Immature natural killer cell (primary cell): ENCODE measurements at regions not wholly inside any gene's neighbourhood (a gene's known extent, or its start where the extent isn't known, plus 50 kb on each side); places are given as distances from the start of the nearest gene placed in this dataset.

ENCODE experiments used
- DNase-seq, 3 donors: peaks; one replicate each; pipeline ENCODE4 v3.0.0; 2022; ENCODE audit warnings: mixed read lengths in 1 of 3
- H3K27ac Mint-ChIP-seq, 6 donors: one replicate each; pipeline ENCODE4 v1.8.0; 2020; ENCODE audit warnings: mixed read lengths in 6 of 6, mild to moderate bottlenecking in 5 of 6, inconsistent platforms in 4 of 6, moderate library complexity in 3 of 6
- H3K27me3 Mint-ChIP-seq, 3 donors: one replicate each; pipeline ENCODE4 v1.8.0; 2020 to 2021; ENCODE audit warnings: low read depth in 3 of 3, mild to moderate bottlenecking in 3 of 3, mixed read lengths in 3 of 3, moderate library complexity in 3 of 3, inconsistent platforms in 1 of 3
- H3K36me3 Mint-ChIP-seq, 3 donors: one replicate each; pipeline ENCODE4 v1.8.0; 2020; ENCODE audit warnings: mixed read lengths in 3 of 3, inconsistent platforms in 2 of 3, mild to moderate bottlenecking in 2 of 3
- H3K4me1 Mint-ChIP-seq, 2 donors: one replicate each; pipeline ENCODE4 v1.8.0; 2020; ENCODE audit warnings: inconsistent platforms in 2 of 2, mild to moderate bottlenecking in 2 of 2, mixed read lengths in 2 of 2, moderate library complexity in 1 of 2
- H3K4me3 Mint-ChIP-seq, 5 donors: one replicate each; pipeline ENCODE4 v1.8.0; 2020; ENCODE audit warnings: mild to moderate bottlenecking in 5 of 5, mixed read lengths in 5 of 5, inconsistent platforms in 3 of 5, moderate library complexity in 3 of 5
- H3K9me3 Mint-ChIP-seq, 6 donors: one replicate each; pipeline ENCODE4 v1.8.0; 2020; ENCODE audit warnings: mild to moderate bottlenecking in 6 of 6, mixed read lengths in 6 of 6, inconsistent platforms in 4 of 6, moderate library complexity in 3 of 6

DNA sequence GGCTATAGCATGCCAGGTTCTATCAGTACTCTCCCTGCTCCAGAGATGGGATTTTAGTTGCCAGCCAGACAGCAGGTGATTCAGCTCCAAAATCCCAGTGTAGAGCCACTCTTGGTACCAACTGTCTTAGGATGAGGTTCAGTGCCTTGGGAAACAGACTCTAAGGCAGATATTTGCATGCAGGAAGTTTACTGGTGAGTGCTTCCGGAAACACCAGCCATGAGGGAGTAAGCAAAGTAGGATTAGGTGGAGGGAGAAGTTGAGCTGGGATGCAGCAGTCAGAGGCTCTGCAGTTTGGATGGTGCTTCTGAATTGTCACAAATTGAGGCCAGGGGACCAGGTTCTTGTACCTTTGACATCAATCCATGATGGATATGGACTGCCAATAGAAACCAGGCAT, 207.5 kb upstream of the JUN start:
- peaks cover 24 to 30% of the 10 kb centered on the region in 2 donors for H3K4me1 Mint-ChIP-seq
- H3K4me3 Mint-ChIP-seq = no peak overlapping the region
- H3K36me3 Mint-ChIP-seq = no peaks in the 10 kb centered on the region
- H3K27ac Mint-ChIP-seq = no peak overlapping the region
- no peaks in the 10 kb centered on the region for H3K9me3 Mint-ChIP-seq
- H3K27me3 Mint-ChIP-seq = peaks cover 0 to 7% (median 0%) of the 10 kb centered on the region in 3 donors
- no peak for DNase-seq

DNA sequence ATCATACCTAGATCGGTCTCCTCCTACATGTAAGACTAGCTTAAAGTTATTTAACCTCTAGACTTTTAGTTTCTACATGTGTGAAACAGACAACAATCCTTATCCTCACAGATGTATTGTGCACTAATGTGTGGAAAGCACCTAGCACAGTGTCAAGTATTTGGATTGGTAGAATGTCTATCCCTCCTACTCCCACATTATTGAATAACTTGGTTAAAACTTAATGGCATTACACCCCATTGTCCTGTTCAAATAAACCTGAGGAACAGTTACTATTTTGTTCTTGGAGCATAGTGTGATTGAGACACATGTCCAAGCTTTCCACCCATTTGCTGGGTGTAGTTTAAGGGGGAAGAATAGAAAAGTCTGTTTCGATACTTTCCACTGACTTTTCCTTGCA, 208.8 kb upstream of the JUN start:
- Mint-ChIP-seq H3K27me3 (peaks cover 0 to 6% (median 0%) of the 10 kb centered on the region in 3 donors), H3K36me3 (no peaks in the 10 kb centered on the region), H3K4me3 (no peak overlapping the region), H3K27ac (no peak overlapping the region), H3K4me1 (peaks cover 17 to 31% of the 10 kb centered on the region in 2 donors), H3K9me3 (no peaks in the 10 kb centered on the region)
- DNase-seq = no peak

DNA sequence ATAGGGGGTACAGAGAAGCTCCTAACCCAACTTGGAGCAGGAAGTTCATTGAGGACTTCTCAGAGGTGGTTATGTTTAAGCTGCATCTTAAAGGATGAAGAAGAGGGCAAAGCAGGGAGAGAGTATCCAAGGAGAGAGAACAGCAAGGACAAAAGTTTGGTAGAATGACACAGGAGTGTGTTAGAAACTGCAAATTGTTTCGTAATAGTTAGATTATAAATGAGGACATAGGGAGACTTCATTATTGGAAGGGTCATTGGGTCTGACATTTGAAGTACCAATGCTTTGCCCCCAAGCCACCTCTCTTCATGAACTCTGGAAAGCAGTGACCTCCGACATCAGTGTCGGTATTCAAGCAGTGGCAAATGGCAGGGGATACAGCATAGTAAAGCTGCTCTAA, 209.6 kb upstream of the JUN start:
- Mint-ChIP-seq H3K27me3 (peaks cover 0 to 6% (median 0%) of the 10 kb centered on the region in 3 donors), H3K27ac (no peak overlapping the region), H3K4me1 (peaks cover 11 to 24% of the 10 kb centered on the region in 2 donors), H3K9me3 (no peaks in the 10 kb centered on the region), H3K36me3 (no peaks in the 10 kb centered on the region), H3K4me3 (no peak overlapping the region)
- no peak for DNase-seq

DNA sequence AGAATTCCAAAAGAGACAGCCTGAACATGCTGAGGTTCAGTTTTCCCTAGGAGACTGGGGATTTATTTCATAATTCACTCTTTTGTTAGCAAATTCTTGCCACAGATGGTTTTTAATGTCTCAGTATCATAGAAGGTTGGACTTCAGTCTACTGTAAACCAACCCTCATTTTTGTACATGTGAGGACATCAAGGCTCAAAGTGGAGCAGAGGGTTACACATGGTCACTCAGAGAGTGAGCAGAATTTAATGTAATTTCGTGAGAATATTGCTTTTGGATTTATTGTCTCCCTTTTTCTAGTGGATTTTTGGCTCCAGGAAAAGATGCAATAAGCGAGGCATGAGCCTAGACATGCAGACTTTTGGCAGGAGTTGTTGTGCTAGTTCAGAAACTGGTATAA, 210.8 kb upstream of the JUN start:
- Mint-ChIP-seq H3K9me3 (no peaks in the 10 kb centered on the region), H3K27me3 (peaks cover 0 to 3% (median 0%) of the 10 kb centered on the region in 3 donors), H3K4me1 (peaks cover 11 to 23% of the 10 kb centered on the region in 2 donors)

DNA sequence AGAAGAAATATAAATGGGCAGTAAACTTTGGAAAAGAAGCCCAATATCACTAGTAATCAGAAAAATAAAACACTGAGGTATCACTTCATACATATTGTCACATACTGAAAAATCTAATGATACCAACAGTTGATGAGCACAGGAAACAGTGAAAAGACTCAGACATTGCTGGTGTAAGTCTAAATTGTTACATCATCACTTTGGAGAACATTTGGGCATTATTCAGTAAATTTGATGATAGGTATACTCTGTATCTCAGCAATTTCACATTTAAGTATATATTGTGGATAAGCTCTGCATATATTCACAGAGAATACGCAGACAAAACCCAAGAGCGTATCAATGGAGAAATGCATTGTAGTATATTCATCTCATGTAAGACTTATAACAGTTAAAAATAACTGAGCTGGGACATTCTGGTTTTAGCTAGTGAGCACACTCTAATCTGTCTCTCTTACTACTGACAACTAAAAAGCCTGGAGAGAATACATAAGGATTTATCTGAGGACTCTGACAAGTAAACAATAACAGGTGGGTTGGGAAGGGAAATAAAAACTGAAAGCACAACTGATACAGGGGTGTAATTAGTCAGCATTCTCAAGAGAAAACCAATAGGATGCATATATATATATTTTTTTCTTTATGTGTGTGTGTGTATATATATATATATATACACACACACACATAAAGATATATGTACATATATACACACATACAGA, 212.7 kb upstream of the JUN start:
- Mint-ChIP-seq H3K27ac (no peak overlapping the region), H3K9me3 (no peaks in the 10 kb centered on the region), H3K36me3 (no peaks in the 10 kb centered on the region), H3K4me1 (peaks cover 11 to 23% of the 10 kb centered on the region in 2 donors), H3K27me3 (peaks cover 0 to 4% (median 0%) of the 10 kb centered on the region in 3 donors), H3K4me3 (no peak overlapping the region)
- no peak for DNase-seq

More for the DNA sequence above, 210.8 kb upstream of the JUN start:
- Mint-ChIP-seq H3K4me3 (no peak overlapping the region), H3K36me3 (no peaks in the 10 kb centered on the region), H3K27ac (no peak overlapping the region)
- DNase-seq = no peak

DNA sequence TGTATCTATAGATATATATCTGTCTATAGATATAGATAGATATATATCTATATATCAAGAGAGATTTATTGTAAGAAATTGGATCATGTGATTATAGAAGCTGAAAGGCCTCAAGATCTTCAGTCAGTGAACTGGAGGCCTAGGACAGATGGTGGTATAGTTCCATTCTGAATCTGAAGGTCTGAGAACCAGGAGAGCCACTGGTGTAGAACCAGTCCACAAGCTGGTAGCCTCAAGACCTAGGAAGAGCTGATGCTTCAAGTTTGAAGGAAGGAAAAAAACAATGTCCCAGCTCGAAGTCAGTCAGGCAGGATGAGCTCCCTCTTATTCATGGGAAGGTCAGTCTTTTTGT, 213.2 kb upstream of the JUN start:
- Mint-ChIP-seq H3K4me1 (peaks cover 11 to 23% of the 10 kb centered on the region in 2 donors), H3K36me3 (no peaks in the 10 kb centered on the region), H3K27ac (no peak overlapping the region), H3K27me3 (peaks cover 0 to 4% (median 0%) of the 10 kb centered on the region in 3 donors), H3K9me3 (no peaks in the 10 kb centered on the region), H3K4me3 (no peak overlapping the region)
- no peak for DNase-seq

DNA sequence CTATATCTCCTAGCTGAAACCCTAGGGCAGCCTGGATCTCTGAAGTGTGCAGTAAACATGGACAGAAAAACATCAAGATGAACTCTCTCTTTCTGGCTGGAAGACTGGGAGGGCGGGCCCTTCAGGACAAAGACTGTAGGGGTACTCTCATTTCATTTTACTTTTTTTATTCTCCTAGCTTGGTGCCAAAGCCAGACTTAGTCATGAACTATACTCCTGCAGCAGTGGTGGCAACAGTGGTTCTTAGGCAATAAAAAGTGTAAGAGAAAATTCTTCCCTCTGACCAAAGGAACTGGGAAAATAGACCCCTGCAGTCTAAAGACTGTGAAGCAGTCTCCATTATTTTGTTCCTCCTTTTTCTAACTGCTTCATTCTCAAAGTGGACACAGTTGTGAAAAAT, 213.8 kb upstream of the JUN start:
- H3K4me3 Mint-ChIP-seq = no peak overlapping the region
- DNase-seq = no peak
- H3K9me3 Mint-ChIP-seq = no peaks in the 10 kb centered on the region
- H3K4me1 Mint-ChIP-seq = peaks cover 11 to 23% of the 10 kb centered on the region in 2 donors
- no peaks in the 10 kb centered on the region for H3K36me3 Mint-ChIP-seq
- peaks cover 0 to 4% (median 0%) of the 10 kb centered on the region in 3 donors for H3K27me3 Mint-ChIP-seq
- no peak overlapping the region for H3K27ac Mint-ChIP-seq

DNA sequence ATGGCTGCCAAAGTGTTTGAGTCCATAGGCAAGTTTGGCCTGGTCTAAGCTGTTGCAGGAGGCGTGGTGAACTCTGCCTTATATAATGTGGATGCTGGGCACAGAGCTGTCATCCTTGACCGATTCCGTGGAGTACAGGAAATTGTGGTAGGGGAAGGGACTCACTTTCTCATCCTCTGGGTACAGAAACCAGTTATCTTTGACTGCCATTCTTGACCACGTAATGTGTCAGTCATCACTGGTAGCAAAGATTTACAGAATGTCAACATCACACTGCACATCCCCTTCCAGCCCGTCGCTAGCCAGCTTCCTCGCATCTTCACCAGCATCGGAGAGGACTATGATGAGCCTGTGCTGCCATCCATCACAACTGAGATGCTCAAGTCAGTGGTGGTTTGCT, 215.8 kb upstream of the JUN start:
- Mint-ChIP-seq H3K27ac (no peak overlapping the region), H3K4me1 (peaks cover 20 to 37% of the 10 kb centered on the region in 2 donors), H3K9me3 (no peaks in the 10 kb centered on the region), H3K4me3 (no peak overlapping the region), H3K36me3 (no peaks in the 10 kb centered on the region), H3K27me3 (peaks cover 0 to 6% (median 2%) of the 10 kb centered on the region in 3 donors)
- DNase-seq = no peak

DNA sequence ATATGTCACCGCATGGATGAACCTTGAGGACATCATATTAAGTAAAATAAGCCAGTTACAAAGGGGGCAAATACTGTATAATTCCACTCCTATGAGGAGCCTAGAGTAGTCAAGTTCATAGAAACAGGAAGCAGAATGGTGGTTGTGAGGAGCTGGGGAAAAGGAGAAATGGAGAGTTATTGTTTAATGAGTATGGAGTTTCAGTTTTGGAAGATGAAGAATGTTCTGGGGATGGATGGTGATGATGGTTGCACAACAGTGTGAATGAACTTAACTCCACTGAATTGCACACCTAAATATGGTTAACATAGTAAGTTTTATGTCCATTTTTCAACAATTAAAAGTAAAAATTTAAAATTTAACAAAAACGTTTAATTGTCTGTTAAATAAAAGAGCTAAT, 220.9 kb upstream of the JUN start:
- no peaks in the 10 kb centered on the region for H3K9me3 Mint-ChIP-seq
- peak overlapping the region; percentile 62 to 84 (median 74) for H3K4me3 Mint-ChIP-seq
- peaks cover 0 to 6% (median 2%) of the 10 kb centered on the region in 3 donors for H3K27me3 Mint-ChIP-seq
- H3K4me1 Mint-ChIP-seq = peaks cover 56 to 64% of the 10 kb centered on the region in 2 donors
- peaks cover 0 to 4% (median 0%) of the 10 kb centered on the region in 3 donors for H3K36me3 Mint-ChIP-seq
- H3K27ac Mint-ChIP-seq = peak overlapping the region; percentile 80 to 89 (median 87)
- no peak for DNase-seq

DNA sequence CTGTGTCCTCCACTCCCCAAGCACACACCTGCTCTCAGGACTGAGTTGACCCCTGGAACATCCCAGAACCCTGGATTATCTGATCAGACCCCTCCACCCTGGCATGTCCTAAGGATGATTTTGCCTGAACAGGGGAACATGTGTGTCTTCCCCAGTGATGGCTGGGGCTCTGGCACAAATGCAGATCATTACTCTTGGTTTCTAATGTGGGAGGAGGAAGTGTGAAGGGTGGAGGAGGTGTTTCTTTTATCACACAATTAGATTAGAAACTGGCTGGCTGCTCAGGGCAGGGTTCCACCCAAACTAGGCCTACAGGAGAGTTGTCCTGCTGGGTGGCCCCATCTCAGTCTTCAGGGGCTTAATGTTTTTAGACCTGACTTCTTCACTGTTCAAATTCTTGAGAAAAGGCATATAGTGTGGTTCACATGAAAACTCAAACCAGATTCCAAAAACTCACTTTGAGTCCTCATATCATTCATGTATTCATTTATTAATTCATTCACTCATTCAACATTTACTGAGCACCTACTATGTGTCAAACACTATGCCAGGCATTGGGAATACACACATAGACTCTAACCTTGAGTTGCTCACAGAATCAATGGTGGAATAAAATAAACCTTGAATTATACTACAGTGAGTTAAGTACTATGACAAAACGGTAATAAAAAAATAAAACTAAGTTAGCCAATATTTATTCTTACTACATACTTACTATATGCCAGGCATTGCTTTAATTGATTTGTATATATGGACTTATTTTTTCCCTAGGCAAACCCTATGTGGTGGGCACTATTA, 221.8 kb upstream of the JUN start:
- peak; percentile 21 to 30 (median 24) for DNase-seq
- Mint-ChIP-seq H3K36me3 (peaks cover 0 to 4% (median 0%) of the 10 kb centered on the region in 3 donors), H3K9me3 (no peaks in the 10 kb centered on the region), H3K4me3 (peak overlapping the region; percentile 62 to 84 (median 74)), H3K4me1 (peaks cover 56 to 64% of the 10 kb centered on the region in 2 donors), H3K27ac (peak overlapping the region; percentile 80 to 90 (median 89)), H3K27me3 (peaks cover 0 to 4% (median 2%) of the 10 kb centered on the region in 3 donors)

DNA sequence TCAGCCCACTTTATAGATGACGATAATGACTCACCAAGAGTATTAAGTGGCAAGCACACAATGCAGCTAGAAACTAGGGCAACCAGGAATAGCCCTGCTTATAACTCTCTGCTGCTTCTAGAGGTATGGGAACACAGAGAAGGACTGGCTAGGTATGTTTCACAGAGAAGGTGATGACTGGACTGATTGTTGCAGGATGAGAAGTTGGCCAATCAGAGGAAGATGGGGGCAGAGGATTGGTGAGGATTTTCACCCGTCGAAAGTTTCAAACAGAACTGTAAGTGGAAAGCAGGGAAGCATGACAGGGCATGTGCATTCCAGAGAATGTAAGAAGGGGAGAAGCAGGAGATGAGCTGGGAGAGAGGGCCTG, 222.4 kb upstream of the JUN start:
- H3K27me3 Mint-ChIP-seq = peaks cover 0 to 4% (median 2%) of the 10 kb centered on the region in 3 donors
- H3K27ac Mint-ChIP-seq = peak overlapping the region; percentile 78 to 90 (median 86)
- H3K4me1 Mint-ChIP-seq = peaks cover 56 to 64% of the 10 kb centered on the region in 2 donors
- peak overlapping the region; percentile 53 to 84 (median 74) for H3K4me3 Mint-ChIP-seq
- H3K9me3 Mint-ChIP-seq = no peaks in the 10 kb centered on the region
- H3K36me3 Mint-ChIP-seq = peaks cover 0 to 4% (median 0%) of the 10 kb centered on the region in 3 donors
- no peak for DNase-seq

DNA sequence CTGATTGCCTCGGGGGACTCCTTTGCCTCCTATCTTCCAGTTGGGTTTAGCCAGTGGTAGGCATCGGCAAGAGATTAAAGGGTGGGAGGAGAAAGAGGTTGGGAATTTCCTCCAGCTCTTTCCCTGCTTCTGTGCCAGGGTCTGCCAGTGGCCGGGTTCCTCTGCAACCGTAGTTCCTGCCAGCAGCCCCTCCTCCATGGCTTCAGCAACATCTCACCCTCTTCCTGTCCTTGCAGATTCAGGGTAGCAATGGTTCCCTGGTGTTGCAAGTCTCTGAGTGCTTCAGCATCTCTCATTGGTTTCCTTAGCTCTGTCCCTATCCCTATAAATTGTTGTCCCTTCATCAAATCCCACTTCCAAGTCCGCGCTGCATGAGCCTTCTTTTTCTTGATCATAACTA, 223.1 kb upstream of the JUN start:
- H3K27ac Mint-ChIP-seq = peak overlapping the region; percentile 18 to 90 (median 84)
- no peaks in the 10 kb centered on the region for H3K9me3 Mint-ChIP-seq
- peaks cover 0 to 7% (median 0%) of the 10 kb centered on the region in 3 donors for H3K36me3 Mint-ChIP-seq
- DNase-seq = peak in 1 of 3 donors; percentile 11
- H3K4me3 Mint-ChIP-seq = peak overlapping the region; percentile 53 to 84 (median 74)
- H3K27me3 Mint-ChIP-seq = peaks cover 0 to 4% (median 2%) of the 10 kb centered on the region in 3 donors
- H3K4me1 Mint-ChIP-seq = peaks cover 56 to 64% of the 10 kb centered on the region in 2 donors

DNA sequence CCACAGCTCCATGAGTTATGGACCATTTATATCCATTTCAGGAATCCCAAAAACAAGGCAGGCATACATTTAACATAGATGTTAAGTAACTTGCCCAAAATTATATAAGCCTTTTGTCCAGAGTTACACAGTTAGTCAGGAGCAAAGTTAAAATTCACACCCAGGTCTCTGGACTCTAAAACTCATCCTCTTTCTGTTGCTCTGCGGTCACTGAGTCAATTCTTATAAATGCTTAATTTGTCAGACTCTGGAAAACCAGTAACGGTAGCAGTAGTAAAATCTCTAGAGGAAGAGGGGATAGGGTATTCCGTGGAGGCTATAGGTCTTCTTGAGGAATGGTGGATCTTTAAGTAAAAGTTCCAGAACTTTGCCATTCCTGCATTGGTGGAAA, 223.6 kb upstream of the JUN start:
- H3K4me1 Mint-ChIP-seq = peaks cover 56 to 64% of the 10 kb centered on the region in 2 donors
- peaks cover 0 to 7% (median 0%) of the 10 kb centered on the region in 3 donors for H3K36me3 Mint-ChIP-seq
- H3K9me3 Mint-ChIP-seq = no peaks in the 10 kb centered on the region
- peak overlapping the region; percentile 53 to 84 (median 74) for H3K4me3 Mint-ChIP-seq
- DNase-seq = no peak
- H3K27me3 Mint-ChIP-seq = peaks cover 0 to 4% (median 2%) of the 10 kb centered on the region in 3 donors
- H3K27ac Mint-ChIP-seq = peak overlapping the region in 3 of 6 donors; percentile 18 to 90 (median 47)
